OCI-LY7 (cell line): ENCODE measurements at regions not wholly inside any gene's neighbourhood (a gene's known extent, or its start where the extent isn't known, plus 50 kb on each side); places are given as distances from the start of the nearest gene placed in this dataset.

Experiments used
- BruUV-seq: library from RNA; stranded (reverse); fragments of 400-500 nt; replicated peaks from 2 replicates; lab custom pipeline; 2021; lab: Mats Ljungman, UMichigan
- CTCF ChIA-PET: fragments of 300-600 bp; sonication (Branson Sonifier 250); formaldehyde crosslinking; loops from one replicate; lab custom pipeline; 2022; ENCODE audit warnings: antibody characterized with exemption; ENCODE audit not compliant: unreplicated experiment; lab: Charles Lee
- POLR2A ChIA-PET: fragments of 300-600 bp; sonication (Branson Sonifier 250); formaldehyde crosslinking; loops from one replicate; lab custom pipeline; 2022; ENCODE audit warnings: antibody characterized with exemption; lab: Charles Lee
- DNase-seq: peaks from one replicate; pipeline ENCODE4 v3.0.0-alpha.2; 2015; ENCODE audit warnings: low spot score
- H2AFZ ChIP-seq: fragments of 200-600 bp; sonication (generic), shearing (Covaris generic); 2 replicates; pipeline ENCODE4 v1.6.1; 2014; ENCODE audit warnings: mild to moderate bottlenecking, antibody characterized with exemption, low read length, moderate library complexity
- H3K27ac ChIP-seq: fragments of 200-600 bp; sonication (generic); 2 replicates; pipeline ENCODE4 v1.5.1; 2014; ENCODE audit warnings: mixed run types, low read depth, mild to moderate bottlenecking, moderate library complexity, low read length, inconsistent platforms; ENCODE audit not compliant: poor library complexity, severe bottlenecking
- H3K36me3 ChIP-seq: fragments of 200-600 bp; sonication (generic); 2 replicates; pipeline ENCODE4 v1.6.1; 2014; ENCODE audit warnings: mild to moderate bottlenecking, antibody characterized with exemption, low read length, moderate library complexity, mixed read lengths; ENCODE audit not compliant: insufficient read depth
- H3K4me1 ChIP-seq: fragments of 200-600 bp; sonication (generic); 2 replicates; pipeline ENCODE4 v1.5.1; 2014; ENCODE audit warnings: mild to moderate bottlenecking, low read length; ENCODE audit not compliant: insufficient read depth, poor library complexity, severe bottlenecking
- H3K4me2 ChIP-seq: fragments of 200-600 bp; sonication (generic); 2 replicates; pipeline ENCODE4 v1.6.1; 2014; ENCODE audit warnings: mild to moderate bottlenecking, low read length
- H3K4me3 ChIP-seq: fragments of 200-600 bp; sonication (generic); 2 replicates; pipeline ENCODE4 v1.5.1; 2014; ENCODE audit warnings: mild to moderate bottlenecking, low read depth, low read length; ENCODE audit not compliant: poor library complexity, severe bottlenecking
- H3K79me2 ChIP-seq: fragments of 200-600 bp; sonication (generic); 2 replicates; pipeline ENCODE4 v1.6.1; 2016; ENCODE audit warnings: low read depth, mild to moderate bottlenecking, low read length, moderate library complexity, mixed read lengths; ENCODE audit not compliant: insufficient read depth
- H3K9me2 ChIP-seq: fragments of 200-600 bp; sonication (generic); 2 replicates; pipeline ENCODE4 v1.6.1; 2016; ENCODE audit warnings: mild to moderate bottlenecking, low read length, mixed read lengths; ENCODE audit not compliant: insufficient read depth
- H3K9me3 ChIP-seq: fragments of 200-600 bp; sonication (generic); 2 replicates; pipeline ENCODE4 v1.6.1; 2014; ENCODE audit warnings: mild to moderate bottlenecking, mixed run types, low read length, mixed read lengths
- H4K20me1 ChIP-seq: fragments of 200-600 bp; sonication (generic); 2 replicates; pipeline ENCODE4 v1.6.1; 2014; ENCODE audit warnings: mild to moderate bottlenecking, antibody characterized with exemption, low read length, moderate library complexity, mixed read lengths; ENCODE audit not compliant: insufficient read depth
- CTCF ChIP-seq: fragments of 200-600 bp; sonication (generic); conservative IDR thresholded peaks from 2 replicates; pipeline ENCODE4 v1.5.1; 2014; ENCODE audit warnings: mild to moderate bottlenecking, antibody characterized with exemption, low read length, moderate library complexity, mixed read lengths
- EZH2phosphoT487 ChIP-seq: fragments of 200-600 bp; sonication (generic); IDR thresholded peaks from 2 replicates; pipeline ENCODE4 v1.6.1; 2018; ENCODE audit warnings: low read depth, borderline replicate concordance, mild to moderate bottlenecking, mixed run types, antibody characterized with exemption, low read length, moderate library complexity, mixed read lengths
- intact Hi-C: fragments of 100-400 bp; cut with micrococcal nuclease; formaldehyde crosslinking; loops from one replicate; pipeline ENCODE4 v1.10.0; 2022; ENCODE audit not compliant: unreplicated experiment

- Histone ChIP-seq H3K27ac (no peak overlapping the region), H3K79me2 (no peaks in the 10 kb centered on the region), H3K4me3 (no peak overlapping the region), H3K36me3 (no peaks in the 10 kb centered on the region), H4K20me1 (no peaks in the 10 kb centered on the region), H3K9me2 (no peaks in the 10 kb centered on the region), H3K9me3 (no peaks in the 10 kb centered on the region), H3K4me2 (no peak overlapping the region), H2AFZ (no peak overlapping the region), H3K4me1 (no peaks in the 10 kb centered on the region)
- intact Hi-C loops = no loop called here
- no TSS peak for BruUV-seq
- no peak for DNase-seq
- TF ChIP-seq CTCF (no peak), EZH2phosphoT487 (no peak)
- POLR2A ChIA-PET = no interaction called here
- CTCF ChIA-PET = no interaction called here
Observed at GRCh38 chr4:41880022-41880837, 55.0 kb upstream of the TMEM33 start.

- Histone ChIP-seq H4K20me1 (no peaks in the 10 kb centered on the region), H3K4me3 (no peak overlapping the region), H3K9me3 (no peaks in the 10 kb centered on the region), H3K4me2 (no peak overlapping the region), H3K79me2 (no peaks in the 10 kb centered on the region), H3K9me2 (no peaks in the 10 kb centered on the region), H3K27ac (no peak overlapping the region), H3K4me1 (no peaks in the 10 kb centered on the region), H3K36me3 (no peaks in the 10 kb centered on the region), H2AFZ (no peak overlapping the region)
- ChIA-PET POLR2A (no interaction called here), CTCF (no interaction called here)
- BruUV-seq = no TSS peak
- DNase-seq = no peak
- intact Hi-C loops = no loop called here
- TF ChIP-seq CTCF (no peak), EZH2phosphoT487 (no peak)
Observed at GRCh38 chr4:41879552-41879951, 55.7 kb upstream of the TMEM33 start.

GRCh38 chr4:41878991-41879491 lies 56.2 kb upstream of the TMEM33 start:
- no TSS peak for BruUV-seq
- intact Hi-C loops = no loop called here

More at GRCh38 chr4:41878991-41879491, 56.2 kb upstream of the TMEM33 start:
- TF ChIP-seq CTCF = no peak
- no peak for TF ChIP-seq EZH2phosphoT487
- H3K4me3 ChIP-seq = no peak overlapping the region
- no peaks in the 10 kb centered on the region for H3K79me2 ChIP-seq
- no peaks in the 10 kb centered on the region for H3K36me3 ChIP-seq
- no peak overlapping the region for H3K4me2 ChIP-seq
- no peak overlapping the region for H3K27ac ChIP-seq
- no peak overlapping the region for H2AFZ ChIP-seq
- H3K4me1 ChIP-seq = no peaks in the 10 kb centered on the region
- H3K9me2 ChIP-seq = no peaks in the 10 kb centered on the region
- ChIA-PET POLR2A (no interaction called here), CTCF (no interaction called here)
- no peaks in the 10 kb centered on the region for H3K9me3 ChIP-seq
- no peak for DNase-seq
- no peaks in the 10 kb centered on the region for H4K20me1 ChIP-seq
